ENCODE measurements at regions not wholly inside any gene's neighbourhood (a gene's known extent, or its start where the extent isn't known, plus 50 kb on each side); places are given as distances from the start of the nearest gene placed in this dataset.
A peak's percentile ranks its signal among the peaks of the same experiment; 100 is the strongest.

DNA sequence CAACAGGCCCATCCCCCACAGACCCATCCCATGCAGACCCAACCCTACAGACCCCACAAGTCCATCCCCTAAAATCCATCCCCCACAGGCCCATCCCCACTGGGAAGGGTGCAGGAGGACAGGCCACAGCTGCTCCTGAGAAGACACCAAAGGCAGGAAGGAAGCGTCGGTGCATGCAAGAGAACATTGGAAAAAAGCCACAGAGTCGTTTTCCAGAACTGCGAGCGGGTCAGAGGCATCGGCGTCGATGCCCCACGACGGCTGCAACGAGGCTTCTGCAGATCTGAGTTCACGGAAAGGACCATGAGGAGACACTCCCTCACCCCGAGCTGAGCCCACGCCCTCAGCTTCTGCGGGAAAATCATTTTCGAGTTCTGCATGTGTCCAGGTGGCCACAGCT lies 59.6 kb upstream of the GALNT9 start:
- Histone ChIP-seq H2AK5ac (ENCODE audit: low read depth, low read length) (no peak overlapping the region), H3K56ac (ENCODE audit: extremely low read depth, insufficient read depth, low read length) (no peak overlapping the region), H3K9ac (ENCODE audit: low read depth, low read length) (no peak overlapping the region), H4K91ac (ENCODE audit: insufficient read depth, low read depth, low read length) (no peak overlapping the region), H3K4ac (ENCODE audit: low read depth, low read length) (no peak overlapping the region), H3K36me3 (ENCODE audit: control insufficient read depth, insufficient read depth, low read length) (no peaks in the 10 kb centered on the region), H2BK15ac (ENCODE audit: low read depth, low read length) (no peak overlapping the region), H3K27ac (ENCODE audit: insufficient read depth, low read length) (no peak overlapping the region), H3K14ac (replicated peaks; ENCODE audit: low read depth, low read length) (no peak overlapping the region), H3K9me1 (ENCODE audit: insufficient read depth, low read length) (no peaks in the 10 kb centered on the region), H3K23ac (ENCODE audit: low read depth, low read length) (no peak overlapping the region), H4K20me1 (ENCODE audit: insufficient read depth, low read length) (no peaks in the 10 kb centered on the region; the same call in 1 of the 2 replicates), H2BK120ac (ENCODE audit: low read depth, low read length) (no peak overlapping the region), H3K9me3 (ENCODE audit: control insufficient read depth, insufficient read depth, low read length) (peaks cover 7% of the 10 kb centered on the region; the same call in 1 of the 2 replicates), H4K5ac (ENCODE audit: low read depth, low read length) (no peak overlapping the region), H2AFZ (replicated peaks; ENCODE audit: low read length, poor library complexity) (no peak overlapping the region), H2BK20ac (ENCODE audit: low read depth, low read length) (no peak overlapping the region), H3K4me1 (ENCODE audit: control insufficient read depth, insufficient read depth, low read length) (no peaks in the 10 kb centered on the region), H3K4me2 (ENCODE audit: low read depth, low read length) (no peak overlapping the region), H2BK5ac (ENCODE audit: low read depth, low read length, poor library complexity, severe bottlenecking) (no peak overlapping the region), H3K27me3 (ENCODE audit: control insufficient read depth, insufficient read depth, low read length) (peaks cover 39% of the 10 kb centered on the region), H3K18ac (ENCODE audit: low read depth, low read length) (no peak overlapping the region), H3K79me1 (ENCODE audit: low read depth in 1 of 2, low read length in 2 of 2) (no peaks in the 10 kb centered on the region), H4K8ac (ENCODE audit: low read depth in 2 of 2, low read length in 2 of 2) (no peak overlapping the region), H3K4me3 (ENCODE audit: insufficient read depth, low read depth, low read length) (no peak overlapping the region), H2AK9ac (replicated peaks; ENCODE audit: low read depth, low read length, poor library complexity) (peak overlapping the region; percentile 55)
- BruUV-seq (replicated peaks), result no TSS peak
- ATAC-seq (ENCODE audit: low read depth) (no peak), DNase-seq (no peak)
- intact Hi-C loops (cut with micrococcal nuclease), result no loop called here
- CTCF ChIA-PET, result no interaction called here
- dilution Hi-C loops (cut with HindIII; ENCODE audit: low sequenced_read_pairs, unreplicated experiment), result no loop called here
- no peak for TF ChIP-seq FOS (IDR thresholded peaks at IDR 0.05; ENCODE audit: low read depth, low read length)
- TF ChIP-seq POLR2A (IDR thresholded peaks at IDR 0.05; ENCODE audit: low read depth, low read length), result no peak
- TF ChIP-seq SMC3 (IDR thresholded peaks at IDR 0.05; ENCODE audit: low read depth, low read length), result no peak
- TF ChIP-seq, protein P1, sequence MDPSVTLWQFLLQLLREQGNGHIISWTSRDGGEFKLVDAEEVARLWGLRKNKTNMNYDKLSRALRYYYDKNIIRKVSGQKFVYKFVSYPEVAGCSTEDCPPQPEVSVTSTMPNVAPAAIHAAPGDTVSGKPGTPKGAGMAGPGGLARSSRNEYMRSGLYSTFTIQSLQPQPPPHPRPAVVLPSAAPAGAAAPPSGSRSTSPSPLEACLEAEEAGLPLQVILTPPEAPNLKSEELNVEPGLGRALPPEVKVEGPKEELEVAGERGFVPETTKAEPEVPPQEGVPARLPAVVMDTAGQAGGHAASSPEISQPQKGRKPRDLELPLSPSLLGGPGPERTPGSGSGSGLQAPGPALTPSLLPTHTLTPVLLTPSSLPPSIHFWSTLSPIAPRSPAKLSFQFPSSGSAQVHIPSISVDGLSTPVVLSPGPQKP (IDR thresholded peaks at IDR 0.05; ENCODE audit: borderline replicate concordance, low read depth, low read length), result no peak
- WGBS, 2 experiments (ENCODE audit: extremely low coverage in 2 of 2, insufficient read length in 1 of 2), result 16% methylated on average over 16 of the region's 16 CpGs; no CpG with 5 or more reads in 1 of the 2 experiments
- POLR2A ChIA-PET (ENCODE audit: unreplicated experiment), result no interaction called here
- in situ Hi-C loops (cut with MboI; ENCODE audit: low sequenced_read_pairs), result no loop called here

Measured in IMR-90 (cell line).